ENCODE measurements at regions not wholly inside any gene's neighbourhood (a gene's known extent, or its start where the extent isn't known, plus 50 kb on each side); places are given as distances from the start of the nearest gene placed in this dataset.

- no peak for TF ChIP-seq ZFP3 (tag by site-specific recombination; IDR thresholded peaks at IDR 0.05; ENCODE audit: low read depth)
- TF ChIP-seq ZNF560 (tag by site-specific recombination; IDR thresholded peaks at IDR 0.05; ENCODE audit: borderline replicate concordance): no peak
- no peak for TF ChIP-seq ZBTB17 (tag by site-specific recombination; IDR thresholded peaks at IDR 0.05)
- TF ChIP-seq ZNF747 (tag by site-specific recombination; IDR thresholded peaks at IDR 0.05): no peak
Measured at GRCh38 chr1:245087723-245088122, 67.1 kb upstream of the KIF26B start (continued).

GRCh38 chr1:245086389-245086969 lies 68.3 kb upstream of the KIF26B start:
- POLR2A ChIA-PET: no interaction called here

More at GRCh38 chr1:245086389-245086969, 68.3 kb upstream of the KIF26B start:
- Histone ChIP-seq H3K4me1 (ENCODE audit: control insufficient read depth, insufficient read depth, low read length) (no peaks in the 10 kb centered on the region), H3K27ac (ENCODE audit: extremely low read depth, low read depth, low read length) (no peak overlapping the region), H3K36me3 (ENCODE audit: control insufficient read depth in 2 of 2, insufficient read depth in 1 of 2, low read length in 2 of 2) (no peaks in the 10 kb centered on the region), H3K9me3 (ENCODE audit: control insufficient read depth, insufficient read depth, low read depth, low read length) (no peaks in the 10 kb centered on the region), H3K4me3 (ENCODE audit: low read depth, low read length) (no peak overlapping the region)
- CTCF ChIA-PET: interaction anchor here (1.0 kb wide), 1 partner anchor 9 kb away, joined by 4 read pairs; no protein-coding TSS in a partner anchor
- TF ChIP-seq ZNF175 (tag by site-specific recombination; IDR thresholded peaks at IDR 0.05) (no peak), ZBTB17 (tag by site-specific recombination; IDR thresholded peaks at IDR 0.05) (0 out of 2 replicates have a peak, but pooled peaks have one; percentile 17), ATF2 (tag by site-specific recombination; IDR thresholded peaks at IDR 0.05; ENCODE audit: low read depth) (no peak), ZBTB6 (tag by site-specific recombination; IDR thresholded peaks at IDR 0.05) (no peak), BCL11B (tag by site-specific recombination; IDR thresholded peaks at IDR 0.05; ENCODE audit: low read depth) (no peak), SCRT1 (tag by site-specific recombination; IDR thresholded peaks at IDR 0.05; ENCODE audit: borderline replicate concordance) (no peak), ZBTB48 (tag by site-specific recombination; IDR thresholded peaks at IDR 0.05) (0 out of 2 replicates have a peak, but pooled peaks have one; percentile 25), ZBTB10 (tag by site-specific recombination; IDR thresholded peaks at IDR 0.05) (no peak), PRDM2 (tag by site-specific recombination; IDR thresholded peaks at IDR 0.05; ENCODE audit: borderline replicate concordance) (no peak), BCL6B (tag by site-specific recombination; IDR thresholded peaks at IDR 0.05) (0 out of 2 replicates have a peak, but pooled peaks have one; percentile 5), TCF7L2 (IDR thresholded peaks at IDR 0.05; ENCODE audit: borderline replicate concordance, low read depth, low read length) (no peak), ZNF585B (tag by site-specific recombination; IDR thresholded peaks at IDR 0.05) (no peak), ZNF2 (tag by site-specific recombination; IDR thresholded peaks at IDR 0.05) (no peak)

All from HEK293 (cell line).